RWPE2 (cell line): ENCODE measurements at regions not wholly inside any gene's neighbourhood (a gene's known extent, or its start where the extent isn't known, plus 50 kb on each side); places are given as distances from the start of the nearest gene placed in this dataset.

Source experiments
- ATAC-seq: fragments of 200-7000 bp; cut with Tn5 transposase; 3 replicates; pipeline ENCODE4 v1.9.1; 2021; ENCODE audit warnings: low read depth
- DNase-seq: peaks from one replicate; pipeline ENCODE4 v3.0.0-alpha.2; 2020; ENCODE audit warnings: low spot score
- H3K27ac ChIP-seq: fragments of 450-650 bp; 2 replicates; pipeline ENCODE4 v1.5.1; 2017; ENCODE audit warnings: mild to moderate bottlenecking; ENCODE audit not compliant: poor library complexity, severe bottlenecking
- H3K27me3 ChIP-seq: fragments of 250-450 bp; sonication (Bioruptor Pico); 2 replicates; pipeline ENCODE4 v1.5.1; 2021; ENCODE audit warnings: mild to moderate bottlenecking, moderate library complexity; ENCODE audit not compliant: insufficient read depth, poor library complexity, severe bottlenecking
- H3K36me3 ChIP-seq: fragments of 250-450 bp; sonication (Bioruptor Pico); 2 replicates; pipeline ENCODE4 v1.5.1; 2020; ENCODE audit warnings: low read depth, mild to moderate bottlenecking, moderate library complexity
- H3K4me1 ChIP-seq: fragments of 250-450 bp; sonication (Bioruptor Pico); 2 replicates; pipeline ENCODE4 v1.5.1; 2021; ENCODE audit warnings: mild to moderate bottlenecking, moderate library complexity; ENCODE audit not compliant: insufficient read depth, poor library complexity, severe bottlenecking
- H3K4me3 ChIP-seq: fragments of 250-450 bp; sonication (Bioruptor Pico); 2 replicates; pipeline ENCODE4 v1.5.1; 2021; ENCODE audit warnings: mild to moderate bottlenecking, moderate library complexity; ENCODE audit not compliant: severe bottlenecking
- H3K9me3 ChIP-seq: fragments of 250-450 bp; sonication (Bioruptor Pico); 2 replicates; pipeline ENCODE4 v1.5.1; 2021; ENCODE audit warnings: mild to moderate bottlenecking, moderate library complexity; ENCODE audit not compliant: severe bottlenecking
- CTCF ChIP-seq: fragments of 450-650 bp; IDR thresholded peaks from one replicate; pipeline ENCODE4 v1.5.1; 2017; ENCODE audit warnings: mild to moderate bottlenecking, moderate library complexity; ENCODE audit not compliant: poor library complexity, severe bottlenecking

DNA sequence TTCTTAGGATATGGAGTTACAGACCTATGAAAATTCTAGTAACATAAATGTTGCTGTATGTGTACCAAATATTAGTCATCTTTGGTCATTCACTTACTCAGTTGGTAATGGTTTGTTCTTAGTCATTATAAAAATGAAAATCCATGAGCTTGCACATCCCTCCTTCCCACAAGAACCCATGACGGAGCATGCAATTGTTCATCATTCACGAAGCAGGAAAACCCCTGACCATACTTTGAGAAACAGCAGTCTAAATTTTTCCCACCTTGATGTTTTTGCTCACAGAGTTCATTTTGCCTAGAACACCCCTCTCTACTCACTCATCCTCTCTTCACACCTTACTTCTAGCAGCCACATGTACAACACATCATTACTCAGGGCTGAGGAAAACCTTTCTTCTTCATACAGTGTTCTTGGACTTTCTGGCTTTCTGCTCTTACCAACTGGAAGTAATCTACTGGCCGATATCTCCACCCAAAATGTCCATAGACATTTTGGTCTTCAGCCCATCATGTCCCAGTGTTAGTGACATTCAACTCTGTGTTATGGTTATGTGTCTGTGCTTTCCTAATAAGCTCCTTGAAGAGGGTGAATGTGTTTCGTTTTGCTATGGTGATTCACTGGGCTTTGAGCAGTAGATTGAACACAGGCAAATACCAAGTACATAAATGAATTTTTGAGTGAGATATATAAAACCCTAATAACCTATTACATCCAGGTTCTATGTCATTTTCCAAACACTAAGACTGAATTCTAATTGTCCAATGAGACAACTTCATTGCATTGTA is 189.9 kb downstream of the ZC3H11B start:
- Histone ChIP-seq H3K4me1 (no peaks in the 10 kb centered on the region), H3K27ac (no peak overlapping the region), H3K27me3 (no peaks in the 10 kb centered on the region), H3K36me3 (no peaks in the 10 kb centered on the region), H3K4me3 (no peak overlapping the region), H3K9me3 (no peaks in the 10 kb centered on the region)
- TF ChIP-seq CTCF, result no peak
- ATAC-seq (no peak; the same call in 2 of the 3 replicates), DNase-seq (no peak)

DNA sequence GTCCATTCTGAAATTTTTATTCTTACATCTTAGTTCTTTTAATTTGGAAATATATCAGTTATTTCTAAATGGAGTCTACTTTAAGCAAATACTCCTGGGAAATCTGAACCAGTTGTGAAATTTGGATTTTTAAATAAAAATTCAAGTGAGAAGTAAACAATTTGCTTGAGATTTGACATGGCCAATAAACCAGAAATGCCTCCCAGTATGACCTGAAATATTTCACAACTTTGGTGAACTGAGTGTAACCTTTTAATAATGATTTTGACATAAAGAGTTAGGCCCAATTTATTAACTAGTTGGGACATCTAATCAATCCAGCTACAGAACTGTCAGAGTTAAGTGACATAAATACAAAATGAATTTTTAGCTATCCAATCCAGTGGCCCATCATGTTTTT is 192.0 kb downstream of the ZC3H11B start:
- no peak for ATAC-seq
- Histone ChIP-seq H3K36me3 (no peaks in the 10 kb centered on the region), H3K9me3 (no peaks in the 10 kb centered on the region), H3K4me1 (no peaks in the 10 kb centered on the region), H3K27ac (no peak overlapping the region), H3K27me3 (no peaks in the 10 kb centered on the region), H3K4me3 (no peak overlapping the region)
- no peak for DNase-seq
- no peak for TF ChIP-seq CTCF

- ATAC-seq (no peak), DNase-seq (no peak)
- Histone ChIP-seq H3K9me3 (no peaks in the 10 kb centered on the region), H3K27me3 (no peaks in the 10 kb centered on the region), H3K4me3 (no peak overlapping the region), H3K36me3 (no peaks in the 10 kb centered on the region), H3K4me1 (no peaks in the 10 kb centered on the region), H3K27ac (no peak overlapping the region)
- no peak for TF ChIP-seq CTCF
Observed at GRCh38 chr1:219419860-219420259, 193.0 kb downstream of the ZC3H11B start.

DNA sequence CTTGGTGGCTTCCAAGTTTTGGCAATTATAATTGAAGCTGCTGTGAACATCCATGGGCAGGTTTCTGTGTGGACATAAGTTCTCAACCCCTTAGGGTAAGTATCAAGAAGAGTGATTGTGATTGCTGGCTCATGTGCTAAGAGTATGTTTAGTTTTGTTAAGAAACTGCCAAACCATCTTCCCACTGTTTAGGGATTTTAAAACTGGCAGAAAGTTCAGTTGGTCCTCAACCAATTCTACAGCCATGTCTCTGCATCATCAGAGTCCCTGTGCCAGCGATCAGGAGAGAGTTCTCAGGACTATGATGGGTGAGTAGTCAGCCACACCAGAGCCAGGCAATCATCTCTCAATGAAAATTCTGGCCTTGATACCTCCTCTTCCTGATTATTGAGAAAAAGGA is 193.8 kb downstream of the ZC3H11B start:
- DNase-seq (no peak), ATAC-seq (no peak)
- Histone ChIP-seq H3K9me3 (no peaks in the 10 kb centered on the region), H3K27ac (no peak overlapping the region), H3K36me3 (no peaks in the 10 kb centered on the region), H3K27me3 (no peaks in the 10 kb centered on the region), H3K4me3 (no peak overlapping the region), H3K4me1 (no peaks in the 10 kb centered on the region)
- no peak for TF ChIP-seq CTCF

- DNase-seq (no peak), ATAC-seq (no peak)
- Histone ChIP-seq H3K4me3 (no peak overlapping the region), H3K27me3 (no peaks in the 10 kb centered on the region), H3K9me3 (no peaks in the 10 kb centered on the region), H3K27ac (no peak overlapping the region), H3K36me3 (no peaks in the 10 kb centered on the region), H3K4me1 (no peaks in the 10 kb centered on the region)
- no peak for TF ChIP-seq CTCF
Observed at GRCh38 chr1:219417610-219418009, 195.3 kb downstream of the ZC3H11B start.
